Subcutaneous abdominal adipose tissue (tissue), 5 donors: ENCODE measurements at regions not wholly inside any gene's neighbourhood (a gene's known extent, or its start where the extent isn't known, plus 50 kb on each side); places are given as distances from the start of the nearest gene placed in this dataset.
"Not testable (repeated sequence)": the region's sequence is repeated elsewhere in the genome, so short reads cannot be mapped to it uniquely, and the experiment has no call there.

Experiments used
- H3K27ac ChIP-seq: one replicate; pipeline ENCODE4 v1.7.0; 2013; ENCODE audit warnings: low read depth, mild to moderate bottlenecking, inconsistent platforms, low read length, moderate library complexity
- H3K27me3 ChIP-seq, 5 donors: one replicate each; pipeline ENCODE4 v1.7.0; 2013; ENCODE audit warnings: low read length in 5 of 5, inconsistent platforms in 1 of 5; ENCODE audit not compliant: control insufficient read depth in 5 of 5, insufficient read depth in 4 of 5
- H3K36me3 ChIP-seq, 5 donors: one replicate each; pipeline ENCODE4 v1.7.0; 2013; ENCODE audit warnings: low read length in 5 of 5; ENCODE audit not compliant: control insufficient read depth in 5 of 5, insufficient read depth in 5 of 5
- H3K4me1 ChIP-seq, 5 donors: one replicate each; pipeline ENCODE4 v1.7.0; 2013; ENCODE audit warnings: low read length in 5 of 5, mild to moderate bottlenecking in 3 of 5, moderate library complexity in 1 of 5; ENCODE audit not compliant: control insufficient read depth in 5 of 5, insufficient read depth in 5 of 5
- H3K4me3 ChIP-seq, 5 donors: one replicate each; pipeline ENCODE4 v1.7.0; 2013; ENCODE audit warnings: low read length in 5 of 5, low read depth in 1 of 5
- H3K9ac ChIP-seq, 5 donors: one replicate each; pipeline ENCODE4 v1.7.0; 2013; ENCODE audit warnings: low read length in 5 of 5, mild to moderate bottlenecking in 4 of 5, moderate library complexity in 3 of 5
- H3K9me3 ChIP-seq, 5 donors: one replicate each; pipeline ENCODE4 v1.7.0; 2013; ENCODE audit warnings: low read length in 5 of 5; ENCODE audit not compliant: control insufficient read depth in 5 of 5
- donor health status: healthy.
- donor health status: healthy.
- donor health status: healthy.
- donor health status: healthy.
- donor health status: healthy.

DNA sequence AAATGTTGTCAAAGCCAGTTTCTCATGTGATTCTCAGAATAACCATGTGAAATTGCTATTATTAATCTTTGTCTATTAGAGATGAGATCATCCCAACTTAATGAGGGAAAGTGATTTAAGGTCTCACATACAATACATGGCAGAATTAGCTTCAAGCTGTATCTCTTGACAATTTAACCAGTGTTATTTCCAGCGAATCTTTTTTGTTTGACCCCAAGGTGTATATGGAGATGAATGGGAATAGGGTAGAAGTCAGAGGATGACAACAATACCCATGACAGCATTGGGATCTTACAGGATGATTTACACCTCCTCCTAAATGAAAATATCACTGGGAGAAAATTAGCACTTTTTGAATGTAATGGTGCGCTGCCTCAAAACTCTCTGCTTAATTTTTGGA is 290.8 kb upstream of the LUZP2 start:
- H3K4me3 ChIP-seq, result no peak overlapping the region
- no peak overlapping the region for H3K27ac ChIP-seq
- H3K27me3 ChIP-seq, result no peaks in the 10 kb centered on the region
- no peaks in the 10 kb centered on the region for H3K36me3 ChIP-seq
- no peaks in the 10 kb centered on the region for H3K9me3 ChIP-seq
- no peak overlapping the region for H3K9ac ChIP-seq
- no peaks in the 10 kb centered on the region for H3K4me1 ChIP-seq

DNA sequence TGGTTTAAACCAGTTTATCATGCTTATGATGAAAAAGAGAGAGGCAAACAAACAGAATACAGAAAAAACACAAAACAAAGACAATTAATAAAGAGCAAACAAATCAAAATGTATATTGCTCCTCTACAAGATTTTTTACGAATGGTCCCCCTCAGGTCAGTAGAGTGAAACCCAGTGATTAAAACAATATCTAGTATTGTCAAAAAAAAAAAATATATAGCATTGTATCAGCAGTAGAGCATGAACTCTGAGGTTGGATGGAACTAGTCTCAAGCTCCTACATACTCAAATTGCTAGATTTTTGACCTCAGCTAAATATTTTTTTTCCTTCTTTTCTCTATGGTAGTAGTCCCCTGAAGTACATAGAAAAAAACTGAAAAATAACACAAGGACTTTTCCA is 290.3 kb upstream of the LUZP2 start:
- Histone ChIP-seq H3K27me3 (no peaks in the 10 kb centered on the region), H3K9me3 (no peaks in the 10 kb centered on the region), H3K27ac (no peak overlapping the region), H3K9ac (no peak overlapping the region), H3K36me3 (no peaks in the 10 kb centered on the region), H3K4me3 (no peak overlapping the region), H3K4me1 (no peaks in the 10 kb centered on the region)

DNA sequence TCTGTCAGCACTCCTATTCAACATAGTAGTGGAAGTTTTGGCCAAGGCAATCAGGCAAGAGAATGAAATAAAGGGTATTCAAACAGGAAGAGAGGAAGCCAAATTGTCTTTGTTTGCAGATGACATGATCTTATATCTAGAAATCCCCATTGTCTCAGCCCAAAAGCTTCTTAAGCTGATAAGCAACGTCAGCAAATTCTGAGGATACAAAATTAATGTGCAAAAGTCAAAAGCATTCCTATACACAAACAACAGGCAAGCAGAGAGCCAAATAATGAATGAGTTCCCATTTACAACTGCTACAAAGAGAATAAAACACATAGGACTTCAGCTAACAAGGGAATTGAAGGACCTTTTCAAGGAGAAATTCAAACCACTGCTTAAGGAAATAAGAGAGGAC is 280.4 kb upstream of the LUZP2 start:
- H3K9ac ChIP-seq, result no peak overlapping the region
- no peaks in the 10 kb centered on the region for H3K9me3 ChIP-seq
- H3K4me3 ChIP-seq, result no peak overlapping the region
- H3K27me3 ChIP-seq, result no peaks in the 10 kb centered on the region
- H3K27ac ChIP-seq, result no peak overlapping the region
- H3K4me1 ChIP-seq, result peaks cover 0 to 6% (median 0%) of the 10 kb centered on the region in 5 donors
- H3K36me3 ChIP-seq, result no peaks in the 10 kb centered on the region

DNA sequence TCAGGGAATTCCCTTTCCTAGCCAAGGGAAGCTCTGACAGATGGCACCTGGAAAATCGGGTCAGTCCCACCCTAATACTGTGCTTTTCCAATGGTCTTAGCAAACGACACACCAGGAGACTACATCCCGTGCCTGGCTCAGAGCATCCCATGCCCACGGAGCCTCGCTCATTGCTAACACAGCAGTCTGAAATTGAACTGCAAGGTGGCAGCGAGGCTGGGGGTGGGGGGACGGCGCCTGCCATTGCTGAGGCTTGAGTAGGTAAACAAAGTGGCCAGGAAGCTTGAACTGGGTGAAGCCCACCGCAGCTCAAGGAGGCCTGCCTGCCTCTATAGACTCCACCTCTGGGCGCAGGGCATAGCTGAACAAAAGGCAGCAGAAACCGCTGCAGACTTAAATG is 279.5 kb upstream of the LUZP2 start:
- not testable (repeated sequence) for H3K27me3 ChIP-seq, H3K36me3 ChIP-seq, H3K4me1 ChIP-seq, H3K9me3 ChIP-seq, H3K4me3 ChIP-seq, H3K27ac ChIP-seq, H3K9ac ChIP-seq

DNA sequence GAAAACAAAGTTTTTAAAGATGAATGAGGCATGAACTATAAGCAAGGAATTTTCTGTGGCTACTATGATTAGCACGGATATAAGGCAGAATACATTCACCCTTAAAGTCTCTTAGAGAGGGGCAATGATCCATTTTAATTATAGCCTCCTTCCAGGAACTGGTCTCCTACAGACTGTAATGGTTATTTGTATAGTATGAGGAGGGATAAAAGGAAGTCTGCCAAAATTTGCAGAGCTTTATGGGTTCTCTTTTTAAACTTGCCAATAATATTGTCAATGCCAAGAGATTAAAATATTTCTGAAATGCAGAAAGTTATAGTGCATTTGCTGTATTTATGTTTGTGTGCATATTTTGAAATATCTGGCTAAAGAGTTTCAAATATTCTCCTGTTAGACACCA is 271.4 kb upstream of the LUZP2 start:
- Histone ChIP-seq H3K36me3 (no peaks in the 10 kb centered on the region), H3K4me1 (no peaks in the 10 kb centered on the region), H3K4me3 (no peak overlapping the region), H3K27ac (no peak overlapping the region), H3K27me3 (no peaks in the 10 kb centered on the region), H3K9me3 (no peaks in the 10 kb centered on the region), H3K9ac (no peak overlapping the region)

DNA sequence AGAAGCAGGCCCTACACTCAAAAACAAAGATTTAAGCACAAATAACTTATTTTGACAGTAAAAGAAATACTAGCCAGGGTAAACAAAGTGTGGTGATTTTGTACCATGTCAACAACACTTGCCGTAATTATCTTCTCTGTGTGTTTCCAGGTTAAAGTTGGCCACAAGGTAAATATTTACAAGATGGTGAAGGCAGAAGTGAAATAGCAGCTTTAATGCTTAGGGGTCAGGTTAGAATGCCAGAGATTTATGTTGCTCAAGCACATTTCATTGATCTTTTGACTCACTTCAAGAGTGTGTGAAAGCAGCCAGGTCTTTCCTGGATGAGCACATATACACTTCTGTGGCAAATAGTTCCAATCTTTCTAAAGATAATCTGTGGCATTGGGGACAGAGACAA is 270.2 kb upstream of the LUZP2 start:
- no peak overlapping the region for H3K9ac ChIP-seq
- H3K36me3 ChIP-seq, result no peaks in the 10 kb centered on the region
- H3K27me3 ChIP-seq, result no peaks in the 10 kb centered on the region
- no peak overlapping the region for H3K27ac ChIP-seq
- H3K4me1 ChIP-seq, result no peaks in the 10 kb centered on the region
- H3K4me3 ChIP-seq, result no peak overlapping the region
- no peaks in the 10 kb centered on the region for H3K9me3 ChIP-seq

DNA sequence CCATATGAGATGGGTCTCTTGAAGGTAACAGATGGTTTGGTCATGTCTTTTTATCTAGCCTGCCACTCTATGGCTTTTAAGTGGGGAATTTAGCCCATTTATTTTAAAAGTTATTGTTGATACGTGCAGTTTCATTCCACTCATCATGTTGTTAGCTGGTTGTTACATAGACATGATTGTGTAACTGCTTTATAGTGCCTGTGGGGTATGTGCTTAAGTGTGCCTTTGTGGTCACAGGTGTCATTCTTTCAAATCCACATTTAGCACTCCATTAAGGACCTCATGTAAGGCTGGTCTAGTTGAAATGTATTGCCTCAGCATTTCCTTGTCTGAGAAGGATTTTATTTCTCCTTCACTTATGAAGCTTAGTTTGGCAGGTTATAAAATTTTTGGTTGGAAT is 263.8 kb upstream of the LUZP2 start:
- Histone ChIP-seq H3K27me3 (no peaks in the 10 kb centered on the region), H3K36me3 (no peaks in the 10 kb centered on the region)

DNA sequence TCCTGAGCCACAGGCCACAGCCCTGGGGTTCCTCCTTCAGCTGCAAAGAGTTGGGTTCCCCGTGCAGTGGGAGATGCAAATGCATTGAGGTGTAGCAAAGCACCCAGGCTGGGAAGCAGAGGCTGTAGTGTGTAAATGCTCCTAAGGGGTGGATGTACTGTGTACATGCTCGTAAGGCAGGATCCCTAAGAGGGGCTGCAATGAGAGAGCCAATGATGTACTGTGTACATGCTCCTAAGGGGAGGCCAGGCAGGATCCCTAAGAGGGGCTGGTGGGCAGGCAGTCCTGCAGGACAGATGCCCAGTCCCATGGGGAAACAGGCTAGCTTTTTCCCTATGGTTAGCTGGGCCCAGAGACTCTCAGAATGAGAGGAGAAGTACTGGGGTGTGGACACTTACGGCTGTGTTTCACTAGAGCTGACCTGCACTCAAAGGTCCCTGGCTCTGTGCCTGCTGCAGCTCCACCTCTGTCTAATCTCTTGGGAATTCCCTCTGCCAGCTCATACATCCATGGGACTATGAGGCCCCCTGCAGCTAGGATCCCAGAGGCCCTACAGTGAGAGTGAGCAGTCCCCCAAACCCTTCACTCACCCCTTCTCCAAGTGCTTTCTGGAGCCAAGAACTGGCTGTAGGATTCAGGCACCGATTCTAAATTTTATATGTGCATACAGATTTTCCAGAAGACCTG is 261.9 kb upstream of the LUZP2 start:
- Histone ChIP-seq H3K9me3 (no peaks in the 10 kb centered on the region), H3K27ac (no peak overlapping the region), H3K9ac (no peak overlapping the region), H3K4me3 (no peak overlapping the region), H3K4me1 (no peaks in the 10 kb centered on the region), H3K36me3 (no peaks in the 10 kb centered on the region), H3K27me3 (no peaks in the 10 kb centered on the region)

More for the DNA sequence above, 263.8 kb upstream of the LUZP2 start:
- no peaks in the 10 kb centered on the region for H3K4me1 ChIP-seq
- H3K9ac ChIP-seq, result no peak overlapping the region
- H3K9me3 ChIP-seq, result no peaks in the 10 kb centered on the region
- no peak overlapping the region for H3K4me3 ChIP-seq
- H3K27ac ChIP-seq, result no peak overlapping the region

DNA sequence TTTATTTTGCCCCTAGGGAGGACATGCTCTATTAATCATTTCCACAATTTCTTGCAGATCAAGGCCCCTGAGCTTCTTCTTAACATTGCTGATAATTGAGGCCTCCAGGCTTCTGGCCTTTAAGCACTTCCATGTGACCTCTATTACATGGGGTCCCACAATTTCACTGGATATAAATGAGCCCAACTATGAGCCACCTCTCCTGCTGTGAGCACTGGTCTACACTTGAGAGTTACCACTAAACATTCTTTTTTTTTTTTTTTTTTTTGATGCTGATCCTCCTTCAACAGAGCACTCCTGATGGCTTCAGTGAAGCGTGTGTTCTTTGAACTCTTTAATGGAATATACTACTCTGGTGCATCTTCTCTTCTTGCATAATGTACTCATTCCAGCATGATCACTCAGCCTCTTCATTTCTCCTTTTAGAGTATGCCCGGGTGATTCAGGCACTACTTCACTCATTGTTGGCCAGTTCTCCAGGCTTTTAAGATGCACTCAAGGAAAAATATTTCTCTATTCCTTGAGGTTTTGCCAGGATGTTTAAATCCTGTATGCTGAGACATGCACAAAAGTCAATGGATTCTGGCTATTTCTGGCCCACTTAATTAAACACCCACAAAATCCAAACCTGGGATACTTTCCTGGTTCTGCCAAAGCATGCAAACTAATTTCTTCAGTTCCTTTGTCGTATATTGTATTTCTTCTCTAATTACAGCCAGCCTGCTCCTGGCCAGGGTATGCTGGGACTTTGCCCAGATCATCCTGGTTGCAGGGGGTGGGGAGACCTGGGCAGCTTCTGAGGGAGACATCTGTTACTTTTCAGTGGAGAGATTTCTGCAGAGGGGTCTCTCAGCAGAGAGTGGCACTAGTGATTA is 257.8 kb upstream of the LUZP2 start:
- Histone ChIP-seq H3K4me3 (no peak overlapping the region), H3K9ac (no peak overlapping the region), H3K27ac (no peak overlapping the region), H3K9me3 (no peaks in the 10 kb centered on the region), H3K27me3 (no peaks in the 10 kb centered on the region), H3K36me3 (no peaks in the 10 kb centered on the region), H3K4me1 (no peaks in the 10 kb centered on the region)

DNA sequence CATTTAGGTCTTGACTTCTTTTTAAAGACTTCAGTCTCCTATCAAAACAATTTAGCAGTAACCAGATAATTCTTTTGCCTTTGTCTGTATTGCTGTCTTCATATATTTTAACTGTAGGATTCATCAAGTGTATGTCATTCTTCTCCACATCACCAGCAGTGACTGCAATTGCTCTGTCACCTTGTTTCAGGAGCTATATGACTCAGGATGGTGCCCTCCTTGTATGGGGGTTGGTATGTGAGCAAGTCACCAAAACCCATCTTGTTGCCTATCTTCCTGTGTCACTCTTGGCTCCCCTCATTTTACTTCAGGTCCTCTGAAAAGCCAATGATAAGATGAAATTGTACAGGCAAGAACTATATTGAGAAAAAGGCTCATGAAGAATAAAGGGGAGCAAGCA is 256.9 kb upstream of the LUZP2 start:
- H3K9me3 ChIP-seq, result no peaks in the 10 kb centered on the region

More for the DNA sequence above, 256.9 kb upstream of the LUZP2 start:
- Histone ChIP-seq H3K4me1 (no peaks in the 10 kb centered on the region), H3K27me3 (no peaks in the 10 kb centered on the region), H3K27ac (no peak overlapping the region), H3K9ac (no peak overlapping the region), H3K4me3 (no peak overlapping the region), H3K36me3 (no peaks in the 10 kb centered on the region)
